GM23338 (cell line): ENCODE measurements at regions not wholly inside any gene's neighbourhood (a gene's known extent, or its start where the extent isn't known, plus 50 kb on each side); places are given as distances from the start of the nearest gene placed in this dataset.

ENCODE experiments used
- ATAC-seq: fragments of 200-7000 bp; cut with Tn5 transposase; 3 replicates; pipeline ENCODE4 v1.9.1; 2020
- DNase-seq: peaks from one replicate; pipeline ENCODE4 v3.0.0-alpha.2; 2015; ENCODE audit warnings: low spot score
- H2AFZ ChIP-seq: fragments of 200-600 bp; sonication (generic); 2 replicates; pipeline ENCODE4 v1.8.0; 2016; ENCODE audit warnings: antibody characterized with exemption, mild to moderate bottlenecking, moderate library complexity
- H3F3A ChIP-seq: fragments of 200-600 bp; sonication (generic); replicated peaks from 2 replicates; pipeline ENCODE4 v1.8.0; 2017; ENCODE audit warnings: antibody characterized with exemption, mixed run types, low read depth
- H3K27ac ChIP-seq: fragments of 200-600 bp; sonication (generic); 2 replicates; pipeline ENCODE4 v1.6.1; 2016; ENCODE audit warnings: low read depth
- H3K27me3 ChIP-seq: fragments of 200-600 bp; sonication (generic); 2 replicates; pipeline ENCODE4 v1.8.0; 2016; ENCODE audit warnings: mild to moderate bottlenecking, mixed run types, moderate library complexity; ENCODE audit not compliant: insufficient read depth
- H3K36me3 ChIP-seq: fragments of 200-600 bp; sonication (generic); 2 replicates; pipeline ENCODE4 v1.8.0; 2016; ENCODE audit warnings: mild to moderate bottlenecking; ENCODE audit not compliant: insufficient read depth
- H3K4me1 ChIP-seq: fragments of 200-600 bp; sonication (generic); 2 replicates; pipeline ENCODE4 v1.8.0; 2016; ENCODE audit warnings: mild to moderate bottlenecking, moderate library complexity; ENCODE audit not compliant: insufficient read depth
- H3K4me2 ChIP-seq: fragments of 200-600 bp; sonication (generic); 2 replicates; pipeline ENCODE4 v1.7.1; 2017; ENCODE audit warnings: mixed run types
- H3K4me3 ChIP-seq: fragments of 200-600 bp; sonication (generic); 2 replicates; pipeline ENCODE4 v1.6.1; 2016; ENCODE audit warnings: mixed run types
- H3K79me2 ChIP-seq: fragments of 200-600 bp; sonication (generic); replicated peaks from 2 replicates; pipeline ENCODE4 v1.8.0; 2017; ENCODE audit warnings: mild to moderate bottlenecking; ENCODE audit not compliant: insufficient read depth
- H3K9me2 ChIP-seq: fragments of 200-600 bp; sonication (generic); 2 replicates; pipeline ENCODE4 v1.8.0; 2017; ENCODE audit not compliant: insufficient read depth
- H4K20me1 ChIP-seq: fragments of 200-600 bp; sonication (generic); replicated peaks from 2 replicates; pipeline ENCODE4 v1.8.0; 2017; ENCODE audit warnings: mild to moderate bottlenecking; ENCODE audit not compliant: insufficient read depth
- H3K27ac Mint-ChIP-seq: 2 replicates; pipeline ENCODE4 v1.8.0; 2020; ENCODE audit warnings: inconsistent platforms, mild to moderate bottlenecking, moderate library complexity, mixed read lengths
- H3K27me3 Mint-ChIP-seq: 3 replicates; pipeline ENCODE4 v1.8.0; 2022; ENCODE audit warnings: low read depth, mild to moderate bottlenecking, moderate library complexity, mixed read lengths, inconsistent platforms; ENCODE audit not compliant: insufficient read depth, poor library complexity
- H3K36me3 Mint-ChIP-seq: 3 replicates; pipeline ENCODE4 v1.8.0; 2021; ENCODE audit warnings: low read depth, mild to moderate bottlenecking, inconsistent platforms, moderate library complexity, mixed read lengths
- H3K4me1 Mint-ChIP-seq: 3 replicates; pipeline ENCODE4 v1.8.0; 2020; ENCODE audit warnings: mild to moderate bottlenecking, inconsistent platforms, mixed read lengths
- H3K4me3 Mint-ChIP-seq: 3 replicates; pipeline ENCODE4 v1.8.0; 2021; ENCODE audit warnings: moderate library complexity, mild to moderate bottlenecking, inconsistent platforms, mixed read lengths
- H3K9me3 Mint-ChIP-seq: 3 replicates; pipeline ENCODE4 v1.8.0; 2020; ENCODE audit warnings: moderate library complexity, mild to moderate bottlenecking, inconsistent platforms, mixed read lengths
- CREB1 ChIP-seq: fragments of 250-450 bp; sonication (Bioruptor Pico); IDR thresholded peaks from 2 replicates; pipeline ENCODE4 v1.5.0; 2020; ENCODE audit warnings: low read depth, mild to moderate bottlenecking, moderate library complexity
- EZH2 ChIP-seq: fragments of 200-600 bp; sonication (generic); IDR thresholded peaks from one replicate; pipeline ENCODE4 v1.8.0; 2017; ENCODE audit warnings: antibody characterized with exemption, mild to moderate bottlenecking, low read depth; ENCODE audit not compliant: unreplicated experiment
- EZH2phosphoT487 ChIP-seq: fragments of 200-600 bp; sonication (generic); IDR thresholded peaks from one replicate; pipeline ENCODE4 v1.8.1; 2018; ENCODE audit warnings: antibody characterized with exemption; ENCODE audit not compliant: unreplicated experiment
- NANOG ChIP-seq: IDR thresholded peaks from 2 replicates; pipeline ENCODE4 v1.6.1; 2016; ENCODE audit warnings: antibody characterized with exemption, borderline replicate concordance
- POLR2AphosphoS5 ChIP-seq: IDR thresholded peaks from 2 replicates; pipeline ENCODE4 v1.6.1; 2016; ENCODE audit warnings: antibody characterized with exemption, low read depth
- STAT1 ChIP-seq: IDR thresholded peaks from one replicate; pipeline ENCODE4 v1.6.1; 2016; ENCODE audit warnings: antibody characterized with exemption; ENCODE audit not compliant: unreplicated experiment
- ZNF331 ChIP-seq: fragments of 250-450 bp; sonication (Bioruptor Pico); IDR thresholded peaks from 2 replicates; pipeline ENCODE4 v1.5.0; 2020; ENCODE audit warnings: low read depth, mild to moderate bottlenecking, moderate library complexity
- TF ChIP-seq, protein P1 (sequence below): IDR thresholded peaks from one replicate; pipeline ENCODE4 v1.6.1; 2018; ENCODE audit warnings: antibody characterized with exemption; ENCODE audit not compliant: unreplicated experiment
- TF ChIP-seq, protein P2 (sequence below): fragments of 250-450 bp; sonication (Bioruptor Pico); IDR thresholded peaks from 2 replicates; pipeline ENCODE4 v1.5.0; 2020; ENCODE audit warnings: mild to moderate bottlenecking, moderate library complexity

DNA sequence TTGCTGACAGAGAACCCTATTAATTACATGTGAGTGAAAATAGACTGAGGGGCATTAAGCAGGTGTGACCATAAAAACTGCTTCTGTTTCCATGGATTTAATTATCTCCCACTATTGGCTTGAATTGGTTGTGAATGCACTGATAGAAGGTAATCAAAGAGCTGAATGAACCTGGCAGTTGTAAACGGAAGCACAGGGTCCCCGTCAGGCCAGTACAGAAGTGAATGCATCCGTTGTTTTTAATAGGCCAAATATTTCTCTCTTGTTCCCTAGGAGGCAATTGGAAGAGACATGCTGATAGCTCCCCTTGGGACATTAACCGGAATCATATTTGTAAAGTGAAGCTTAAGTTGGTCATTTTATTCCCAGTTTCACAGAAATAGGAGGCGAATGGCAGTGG, 147.0 kb downstream of the CAVIN4 start (continued):
- TF ChIP-seq, protein P1, sequence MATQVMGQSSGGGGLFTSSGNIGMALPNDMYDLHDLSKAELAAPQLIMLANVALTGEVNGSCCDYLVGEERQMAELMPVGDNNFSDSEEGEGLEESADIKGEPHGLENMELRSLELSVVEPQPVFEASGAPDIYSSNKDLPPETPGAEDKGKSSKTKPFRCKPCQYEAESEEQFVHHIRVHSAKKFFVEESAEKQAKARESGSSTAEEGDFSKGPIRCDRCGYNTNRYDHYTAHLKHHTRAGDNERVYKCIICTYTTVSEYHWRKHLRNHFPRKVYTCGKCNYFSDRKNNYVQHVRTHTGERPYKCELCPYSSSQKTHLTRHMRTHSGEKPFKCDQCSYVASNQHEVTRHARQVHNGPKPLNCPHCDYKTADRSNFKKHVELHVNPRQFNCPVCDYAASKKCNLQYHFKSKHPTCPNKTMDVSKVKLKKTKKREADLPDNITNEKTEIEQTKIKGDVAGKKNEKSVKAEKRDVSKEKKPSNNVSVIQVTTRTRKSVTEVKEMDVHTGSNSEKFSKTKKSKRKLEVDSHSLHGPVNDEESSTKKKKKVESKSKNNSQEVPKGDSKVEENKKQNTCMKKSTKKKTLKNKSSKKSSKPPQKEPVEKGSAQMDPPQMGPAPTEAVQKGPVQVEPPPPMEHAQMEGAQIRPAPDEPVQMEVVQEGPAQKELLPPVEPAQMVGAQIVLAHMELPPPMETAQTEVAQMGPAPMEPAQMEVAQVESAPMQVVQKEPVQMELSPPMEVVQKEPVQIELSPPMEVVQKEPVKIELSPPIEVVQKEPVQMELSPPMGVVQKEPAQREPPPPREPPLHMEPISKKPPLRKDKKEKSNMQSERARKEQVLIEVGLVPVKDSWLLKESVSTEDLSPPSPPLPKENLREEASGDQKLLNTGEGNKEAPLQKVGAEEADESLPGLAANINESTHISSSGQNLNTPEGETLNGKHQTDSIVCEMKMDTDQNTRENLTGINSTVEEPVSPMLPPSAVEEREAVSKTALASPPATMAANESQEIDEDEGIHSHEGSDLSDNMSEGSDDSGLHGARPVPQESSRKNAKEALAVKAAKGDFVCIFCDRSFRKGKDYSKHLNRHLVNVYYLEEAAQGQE, result no peak
- TF ChIP-seq EZH2 (no peak), NANOG (no peak), ZNF331 (CRISPR knock-in tag) (no peak)

DNA sequence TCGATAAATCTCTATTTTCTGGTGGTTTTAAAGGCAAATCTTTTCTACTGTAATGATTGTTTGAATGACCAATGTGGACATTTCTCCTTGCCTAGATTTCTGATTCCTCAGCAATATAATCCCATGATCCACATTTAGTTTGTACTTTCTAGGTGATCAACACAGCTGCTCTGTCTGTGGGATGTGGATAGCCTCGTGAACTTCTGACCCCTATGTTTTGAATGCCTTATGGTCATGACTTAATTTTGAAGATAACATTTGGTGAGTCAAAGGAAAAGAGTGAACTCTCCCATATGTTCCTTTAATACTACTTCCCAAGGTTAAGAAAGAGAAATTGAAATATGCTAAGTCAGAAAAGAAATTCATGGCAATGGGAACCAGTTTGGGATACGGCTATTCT, 147.5 kb downstream of the CAVIN4 start:
- no peak overlapping the region for H3K27ac Mint-ChIP-seq
- no peak overlapping the region for H3K4me3 ChIP-seq
- H2AFZ ChIP-seq, result no peak overlapping the region
- H3K27me3 ChIP-seq, result no peaks in the 10 kb centered on the region
- peaks cover 6% of the 10 kb centered on the region; the same call in 2 of the 3 replicates for H3K4me1 Mint-ChIP-seq
- no peaks in the 10 kb centered on the region for H3K79me2 ChIP-seq
- H3K9me2 ChIP-seq, result no peaks in the 10 kb centered on the region
- peaks cover 8% of the 10 kb centered on the region for H3K4me1 ChIP-seq
- H3K36me3 ChIP-seq, result no peaks in the 10 kb centered on the region
- no peak overlapping the region for H3K4me3 Mint-ChIP-seq
- TF ChIP-seq CREB1 (no peak), EZH2phosphoT487 (no peak), STAT1 (no peak), POLR2AphosphoS5 (no peak)
- TF ChIP-seq, protein P2, sequence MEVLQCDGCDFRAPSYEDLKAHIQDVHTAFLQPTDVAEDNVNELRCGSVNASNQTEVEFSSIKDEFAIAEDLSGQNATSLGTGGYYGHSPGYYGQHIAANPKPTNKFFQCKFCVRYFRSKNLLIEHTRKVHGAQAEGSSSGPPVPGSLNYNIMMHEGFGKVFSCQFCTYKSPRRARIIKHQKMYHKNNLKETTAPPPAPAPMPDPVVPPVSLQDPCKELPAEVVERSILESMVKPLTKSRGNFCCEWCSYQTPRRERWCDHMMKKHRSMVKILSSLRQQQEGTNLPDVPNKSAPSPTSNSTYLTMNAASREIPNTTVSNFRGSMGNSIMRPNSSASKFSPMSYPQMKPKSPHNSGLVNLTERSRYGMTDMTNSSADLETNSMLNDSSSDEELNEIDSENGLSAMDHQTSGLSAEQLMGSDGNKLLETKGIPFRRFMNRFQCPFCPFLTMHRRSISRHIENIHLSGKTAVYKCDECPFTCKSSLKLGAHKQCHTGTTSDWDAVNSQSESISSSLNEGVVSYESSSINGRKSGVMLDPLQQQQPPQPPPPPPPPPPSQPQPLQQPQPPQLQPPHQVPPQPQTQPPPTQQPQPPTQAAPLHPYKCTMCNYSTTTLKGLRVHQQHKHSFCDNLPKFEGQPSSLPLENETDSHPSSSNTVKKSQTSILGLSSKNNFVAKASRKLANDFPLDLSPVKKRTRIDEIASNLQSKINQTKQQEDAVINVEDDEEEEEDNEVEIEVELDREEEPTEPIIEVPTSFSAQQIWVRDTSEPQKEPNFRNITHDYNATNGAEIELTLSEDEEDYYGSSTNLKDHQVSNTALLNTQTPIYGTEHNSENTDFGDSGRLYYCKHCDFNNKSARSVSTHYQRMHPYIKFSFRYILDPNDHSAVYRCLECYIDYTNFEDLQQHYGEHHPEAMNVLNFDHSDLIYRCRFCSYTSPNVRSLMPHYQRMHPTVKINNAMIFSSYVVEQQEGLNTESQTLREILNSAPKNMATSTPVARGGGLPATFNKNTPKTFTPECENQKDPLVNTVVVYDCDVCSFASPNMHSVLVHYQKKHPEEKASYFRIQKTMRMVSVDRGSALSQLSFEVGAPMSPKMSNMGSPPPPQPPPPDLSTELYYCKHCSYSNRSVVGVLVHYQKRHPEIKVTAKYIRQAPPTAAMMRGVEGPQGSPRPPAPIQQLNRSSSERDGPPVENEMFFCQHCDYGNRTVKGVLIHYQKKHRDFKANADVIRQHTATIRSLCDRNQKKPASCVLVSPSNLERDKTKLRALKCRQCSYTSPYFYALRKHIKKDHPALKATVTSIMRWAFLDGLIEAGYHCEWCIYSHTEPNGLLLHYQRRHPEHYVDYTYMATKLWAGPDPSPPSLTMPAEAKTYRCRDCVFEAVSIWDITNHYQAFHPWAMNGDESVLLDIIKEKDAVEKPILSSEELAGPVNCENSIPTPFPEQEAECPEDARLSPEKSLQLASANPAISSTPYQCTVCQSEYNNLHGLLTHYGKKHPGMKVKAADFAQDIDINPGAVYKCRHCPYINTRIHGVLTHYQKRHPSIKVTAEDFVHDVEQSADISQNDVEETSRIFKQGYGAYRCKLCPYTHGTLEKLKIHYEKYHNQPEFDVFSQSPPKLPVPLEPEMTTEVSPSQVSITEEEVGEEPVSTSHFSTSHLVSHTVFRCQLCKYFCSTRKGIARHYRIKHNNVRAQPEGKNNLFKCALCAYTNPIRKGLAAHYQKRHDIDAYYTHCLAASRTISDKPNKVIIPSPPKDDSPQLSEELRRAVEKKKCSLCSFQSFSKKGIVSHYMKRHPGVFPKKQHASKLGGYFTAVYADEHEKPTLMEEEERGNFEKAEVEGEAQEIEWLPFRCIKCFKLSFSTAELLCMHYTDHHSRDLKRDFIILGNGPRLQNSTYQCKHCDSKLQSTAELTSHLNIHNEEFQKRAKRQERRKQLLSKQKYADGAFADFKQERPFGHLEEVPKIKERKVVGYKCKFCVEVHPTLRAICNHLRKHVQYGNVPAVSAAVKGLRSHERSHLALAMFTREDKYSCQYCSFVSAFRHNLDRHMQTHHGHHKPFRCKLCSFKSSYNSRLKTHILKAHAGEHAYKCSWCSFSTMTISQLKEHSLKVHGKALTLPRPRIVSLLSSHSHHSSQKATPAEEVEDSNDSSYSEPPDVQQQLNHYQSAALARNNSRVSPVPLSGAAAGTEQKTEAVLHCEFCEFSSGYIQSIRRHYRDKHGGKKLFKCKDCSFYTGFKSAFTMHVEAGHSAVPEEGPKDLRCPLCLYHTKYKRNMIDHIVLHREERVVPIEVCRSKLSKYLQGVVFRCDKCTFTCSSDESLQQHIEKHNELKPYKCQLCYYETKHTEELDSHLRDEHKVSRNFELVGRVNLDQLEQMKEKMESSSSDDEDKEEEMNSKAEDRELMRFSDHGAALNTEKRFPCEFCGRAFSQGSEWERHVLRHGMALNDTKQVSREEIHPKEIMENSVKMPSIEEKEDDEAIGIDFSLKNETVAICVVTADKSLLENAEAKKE (CRISPR knock-in tag), result no peak
- no peaks in the 10 kb centered on the region for H3K9me3 Mint-ChIP-seq
- no peaks in the 10 kb centered on the region for H3K27me3 Mint-ChIP-seq
- no peak overlapping the region for H3K4me2 ChIP-seq
- H4K20me1 ChIP-seq, result no peaks in the 10 kb centered on the region
- no peaks in the 10 kb centered on the region for H3K36me3 Mint-ChIP-seq
- no peak overlapping the region for H3K27ac ChIP-seq
- H3F3A ChIP-seq, result no peaks in the 10 kb centered on the region
- DNase-seq (no peak), ATAC-seq (no peak)
